ENCODE measurements at regions not wholly inside any gene's neighbourhood (a gene's known extent, or its start where the extent isn't known, plus 50 kb on each side); places are given as distances from the start of the nearest gene placed in this dataset.

GRCh38 chr13:44307844-44308243 lies 65.8 kb upstream of the SERP2 start:
- Histone ChIP-seq H3K9ac (ENCODE audit: insufficient read depth, low read depth, low read length) (no peak overlapping the region), H3K4me1 (ENCODE audit: insufficient read depth, low read length) (0 out of 2 replicates have a peak, but pooled peaks cover 11% of the 10 kb centered on the region), H3K4me3 (replicated peaks in 1 of 3; ENCODE audit: insufficient read depth in 1 of 3, low read depth in 2 of 3, low read length in 3 of 3) (no peak overlapping the region), H3K27me3 (ENCODE audit: control insufficient read depth in 1 of 2, insufficient read depth in 2 of 2, low read length in 2 of 2) (peaks cover 0 to 9% of the 10 kb centered on the region in 2 experiments; a peak in 2 of 5 replicates), H2AFZ (ENCODE audit: low read length) (no peak overlapping the region), H4K20me1 (ENCODE audit: insufficient read depth, low read length) (no peaks in the 10 kb centered on the region), H3K27ac (ENCODE audit: extremely low read length, insufficient read depth, low read length) (no peak overlapping the region), H3K9me3 (ENCODE audit: low read length) (no peaks in the 10 kb centered on the region), H3K36me3 (replicated peaks in 1 of 2; ENCODE audit: control insufficient read depth in 1 of 2, insufficient read depth in 2 of 2, low read length in 2 of 2) (no peaks in the 10 kb centered on the region), H3K4me2 (ENCODE audit: low read depth, low read length) (no peak overlapping the region), H3K79me2 (ENCODE audit: insufficient read depth, low read length) (no peaks in the 10 kb centered on the region)
- no TSS peak for BruUV-seq (replicated peaks)
- TF ChIP-seq ZEB1 (IDR thresholded peaks at IDR 0.05; ENCODE audit: insufficient replicate concordance, low read depth), result no peak
- TF ChIP-seq ZBTB46 (CRISPR knock-in tag; IDR thresholded peaks at IDR 0.05; ENCODE audit: borderline replicate concordance), result no peak
- intact Hi-C loops (cut with micrococcal nuclease; ENCODE audit: unreplicated experiment) (no loop called here), in situ Hi-C loops (cut with HindIII; ENCODE audit: extremely low pct_ligation_motif_present, low pct_unique_long_range_greater_than_20kb) (no loop called here)
- no peak for FAIRE-seq
- ChIA-PET CTCF (ENCODE audit: low intra/inter-chr PET ratio, low total read pairs) (no interaction called here), POLR2A (interaction anchor here (1.1 kb wide), 1 partner anchor 96 kb away, joined by 3 read pairs; no protein-coding TSS in a partner anchor)
- WGBS (ENCODE audit: low lambda C conversion rate), result 13% methylated on average over 2 of the region's 2 CpGs
- no peak for ATAC-seq
- no peak for DNase-seq (ENCODE audit: low spot score)

- no peak overlapping the region for H3K4me3 ChIP-seq (replicated peaks in 1 of 3; ENCODE audit: insufficient read depth in 1 of 3, low read depth in 2 of 3, low read length in 3 of 3)
- 49% methylated on average over 3 of the region's 3 CpGs for WGBS (ENCODE audit: low lambda C conversion rate)
- H3K27ac ChIP-seq (ENCODE audit: extremely low read length, insufficient read depth, low read length), result no peak overlapping the region
- ChIA-PET CTCF (ENCODE audit: low intra/inter-chr PET ratio, low total read pairs) (no interaction called here), POLR2A (no interaction called here)
- H3K4me1 ChIP-seq (ENCODE audit: insufficient read depth, low read length), result 0 out of 2 replicates have a peak, but pooled peaks cover 11% of the 10 kb centered on the region
- H3K9me3 ChIP-seq (ENCODE audit: low read length), result no peaks in the 10 kb centered on the region
- H4K20me1 ChIP-seq (ENCODE audit: insufficient read depth, low read length), result no peaks in the 10 kb centered on the region
- no peak overlapping the region for H2AFZ ChIP-seq (ENCODE audit: low read length)
- in situ Hi-C loops (cut with HindIII; ENCODE audit: extremely low pct_ligation_motif_present, low pct_unique_long_range_greater_than_20kb), result no loop called here
- no peak overlapping the region for H3K4me2 ChIP-seq (ENCODE audit: low read depth, low read length)
- no TSS peak for BruUV-seq (replicated peaks)
- DNase-seq (ENCODE audit: low spot score) (no peak), FAIRE-seq (no peak), ATAC-seq (no peak)
- no peak overlapping the region for H3K9ac ChIP-seq (ENCODE audit: insufficient read depth, low read depth, low read length)
- intact Hi-C loops (cut with micrococcal nuclease; ENCODE audit: unreplicated experiment), result no loop called here
- H3K27me3 ChIP-seq (ENCODE audit: control insufficient read depth in 1 of 2, insufficient read depth in 2 of 2, low read length in 2 of 2), result peaks cover 0 to 9% of the 10 kb centered on the region in 2 experiments; a peak in 2 of 5 replicates
- no peaks in the 10 kb centered on the region for H3K36me3 ChIP-seq (replicated peaks in 1 of 2; ENCODE audit: control insufficient read depth in 1 of 2, insufficient read depth in 2 of 2, low read length in 2 of 2)
- H3K79me2 ChIP-seq (ENCODE audit: insufficient read depth, low read length), result no peaks in the 10 kb centered on the region
- TF ChIP-seq CENPX (CRISPR knock-in tag; IDR thresholded peaks at IDR 0.05), result no peak
- TF ChIP-seq HIC2 (CRISPR knock-in tag; IDR thresholded peaks at IDR 0.05; ENCODE audit: low read depth), result no peak
- no peak for TF ChIP-seq ATF6 (CRISPR knock-in tag; conservative IDR thresholded peaks at IDR 0.05)
- TF ChIP-seq, protein P1, sequence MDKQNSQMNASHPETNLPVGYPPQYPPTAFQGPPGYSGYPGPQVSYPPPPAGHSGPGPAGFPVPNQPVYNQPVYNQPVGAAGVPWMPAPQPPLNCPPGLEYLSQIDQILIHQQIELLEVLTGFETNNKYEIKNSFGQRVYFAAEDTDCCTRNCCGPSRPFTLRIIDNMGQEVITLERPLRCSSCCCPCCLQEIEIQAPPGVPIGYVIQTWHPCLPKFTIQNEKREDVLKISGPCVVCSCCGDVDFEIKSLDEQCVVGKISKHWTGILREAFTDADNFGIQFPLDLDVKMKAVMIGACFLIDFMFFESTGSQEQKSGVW (CRISPR knock-in tag; IDR thresholded peaks at IDR 0.05; ENCODE audit: borderline replicate concordance), result no peak
- no peak for TF ChIP-seq SALL1 (CRISPR knock-in tag; IDR thresholded peaks at IDR 0.05)
- no peak for TF ChIP-seq NRL (CRISPR knock-in tag; IDR thresholded peaks at IDR 0.05; ENCODE audit: borderline replicate concordance)
- no peak for TF ChIP-seq ZNF543 (CRISPR knock-in tag; IDR thresholded peaks at IDR 0.05)
- TF ChIP-seq NONO (IDR thresholded peaks at IDR 0.05), result no peak
- no peak for TF ChIP-seq NONO (CRISPR knock-in tag; conservative IDR thresholded peaks at IDR 0.05)
- no peak for TF ChIP-seq NFRKB (IDR thresholded peaks at IDR 0.05)
- no peak for TF ChIP-seq MZF1 (CRISPR knock-in tag; IDR thresholded peaks at IDR 0.05; ENCODE audit: borderline replicate concordance)
- no peak for TF ChIP-seq NBN (conservative IDR thresholded peaks at IDR 0.05)
Observed at GRCh38 chr13:44308352-44308751, 65.3 kb upstream of the SERP2 start.
